HG03060 (cell line): ENCODE measurements at regions not wholly inside any gene's neighbourhood (a gene's known extent, or its start where the extent isn't known, plus 50 kb on each side); places are given as distances from the start of the nearest gene placed in this dataset.

Experiments used
- ATAC-seq: cut with Tn5 transposase; IDR thresholded peaks from one replicate; pipeline ENCODE4 v1.9.1; 2021; ENCODE audit warnings: low read depth, moderate number of reproducible peaks; ENCODE audit not compliant: unreplicated experiment

DNA sequence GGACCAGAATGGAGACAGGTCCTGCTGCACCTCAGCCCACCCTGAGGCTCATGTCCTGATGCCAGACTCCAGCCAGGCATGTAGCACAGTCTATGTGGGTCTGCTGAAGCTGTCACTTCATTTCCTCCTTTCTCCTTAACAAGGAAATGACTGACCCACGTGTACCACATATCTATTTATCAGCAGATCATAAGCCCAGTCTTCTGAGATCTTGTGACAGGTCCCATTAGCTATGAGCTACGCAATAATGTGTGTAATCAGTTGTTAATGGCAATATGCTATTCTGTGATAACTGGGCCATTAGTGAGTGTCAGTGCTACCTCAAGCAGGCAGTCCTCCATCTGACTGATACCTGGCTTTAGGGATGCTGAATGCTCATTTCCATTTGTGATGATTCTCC, 615.3 kb downstream of the BCL11A start:
- no peak for ATAC-seq

DNA sequence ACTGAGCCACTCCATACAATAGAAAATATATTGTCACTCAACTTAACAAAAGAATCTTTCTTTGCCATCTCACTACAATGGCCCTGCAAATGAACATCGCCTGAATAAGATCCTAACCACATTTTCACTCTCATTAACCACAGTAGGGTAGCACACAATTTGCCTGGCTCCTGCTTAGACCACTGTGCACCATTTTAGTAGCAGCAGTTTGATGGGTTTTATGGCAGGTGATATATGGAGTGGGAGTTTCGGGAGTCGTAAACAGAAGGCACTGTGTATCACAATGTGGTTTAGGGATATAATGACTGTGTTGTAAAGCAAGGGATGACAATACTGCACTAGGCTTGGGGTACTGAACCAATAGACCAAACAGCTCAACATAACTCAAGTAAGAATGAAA, 617.4 kb downstream of the BCL11A start:
- ATAC-seq: no peak

DNA sequence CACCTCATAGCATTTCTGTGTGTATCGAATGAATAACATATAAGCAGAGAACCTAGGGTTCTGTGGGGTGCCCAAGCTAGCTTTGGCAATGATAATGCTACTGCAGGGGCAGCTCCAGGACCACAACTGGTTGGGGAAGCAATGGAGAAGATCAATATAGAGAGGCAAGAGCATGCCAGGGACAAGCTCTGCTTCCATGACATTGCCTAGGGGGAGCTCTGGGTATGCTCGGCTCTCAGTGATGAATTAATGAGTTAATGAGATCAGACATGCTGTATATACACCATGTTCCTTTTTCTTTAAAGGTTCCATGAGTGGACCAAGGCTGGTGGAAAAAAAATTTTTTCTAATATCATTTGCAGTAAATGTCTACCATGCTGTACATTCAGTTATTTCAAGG, 618.4 kb downstream of the BCL11A start:
- ATAC-seq: no peak

DNA sequence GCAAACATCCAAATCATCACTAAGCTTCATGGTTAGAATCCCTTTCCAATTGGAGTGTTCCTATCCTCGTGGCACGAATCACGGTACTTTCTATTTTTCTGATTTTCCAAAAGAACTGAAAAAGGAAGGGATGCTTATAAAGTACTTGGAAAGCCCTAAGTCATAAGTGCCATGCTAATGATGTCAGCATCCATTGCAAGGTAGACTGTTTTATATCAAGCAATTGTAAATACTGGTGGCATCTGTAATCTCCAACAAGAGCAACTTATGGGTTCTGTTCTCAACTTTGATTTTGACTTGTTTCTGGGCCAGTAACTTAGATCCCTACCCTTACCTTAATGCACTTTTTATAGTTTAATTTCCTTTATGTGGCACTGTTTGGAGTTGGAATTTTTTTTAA, 619.5 kb downstream of the BCL11A start:
- ATAC-seq: no peak

DNA sequence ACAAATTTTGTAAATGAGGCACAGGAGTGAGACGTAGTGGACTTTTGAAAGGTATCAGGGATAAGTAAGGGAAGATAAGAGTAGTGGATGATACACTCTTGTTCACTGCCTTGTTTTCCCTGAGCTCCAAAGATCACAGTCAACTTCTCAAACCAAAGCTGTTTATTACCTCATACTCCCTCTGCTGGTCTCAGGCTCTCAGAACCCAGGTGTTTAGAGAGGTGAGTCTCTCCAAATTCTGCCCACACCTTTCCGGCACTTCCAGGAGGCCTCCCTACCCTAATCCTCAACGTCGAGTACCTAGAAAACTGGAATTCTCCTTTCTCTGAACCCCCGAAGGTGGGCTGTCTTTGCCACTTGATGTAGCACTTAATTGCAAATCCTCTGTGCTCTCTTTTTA, 621.1 kb downstream of the BCL11A start:
- no peak for ATAC-seq

DNA sequence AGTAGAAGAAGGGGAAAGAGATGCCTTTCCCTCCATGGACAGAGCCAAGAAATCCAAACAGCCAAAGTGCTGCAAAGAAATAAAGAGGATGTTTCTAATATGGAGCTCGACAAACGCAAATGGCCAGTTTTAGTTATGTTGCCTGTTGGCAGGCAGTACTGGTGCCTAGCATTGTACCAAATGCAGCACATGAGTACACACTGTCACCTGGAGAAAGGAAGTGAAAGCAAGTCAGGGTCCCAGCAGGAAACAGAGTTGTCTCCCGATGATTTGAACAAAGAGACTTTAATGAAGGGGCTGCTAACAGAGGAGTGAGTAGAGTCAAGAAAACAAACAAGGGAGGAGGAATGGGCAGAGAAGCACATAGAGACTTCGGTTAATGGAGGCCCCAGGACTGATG, 623.0 kb downstream of the BCL11A start:
- no peak for ATAC-seq

DNA sequence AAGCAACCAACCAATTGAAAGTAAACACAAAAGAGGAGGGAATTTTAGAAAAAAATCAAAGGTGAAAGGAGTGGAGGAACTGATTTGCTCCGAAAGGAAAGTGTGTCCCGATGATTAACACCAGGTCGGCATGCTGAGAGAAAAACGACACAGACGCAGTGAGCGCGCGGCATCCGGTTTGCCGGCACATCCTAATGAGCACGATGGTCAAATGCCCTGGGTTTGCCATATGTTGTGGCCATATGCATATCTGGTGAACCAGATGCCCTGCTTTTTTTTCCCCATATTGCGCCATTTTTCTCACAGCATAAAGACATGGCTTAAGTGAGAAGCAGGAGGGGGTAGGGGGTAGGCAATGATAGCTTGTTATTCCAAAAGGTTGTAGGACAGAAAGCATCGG, 626.7 kb downstream of the BCL11A start:
- ATAC-seq: no peak

DNA sequence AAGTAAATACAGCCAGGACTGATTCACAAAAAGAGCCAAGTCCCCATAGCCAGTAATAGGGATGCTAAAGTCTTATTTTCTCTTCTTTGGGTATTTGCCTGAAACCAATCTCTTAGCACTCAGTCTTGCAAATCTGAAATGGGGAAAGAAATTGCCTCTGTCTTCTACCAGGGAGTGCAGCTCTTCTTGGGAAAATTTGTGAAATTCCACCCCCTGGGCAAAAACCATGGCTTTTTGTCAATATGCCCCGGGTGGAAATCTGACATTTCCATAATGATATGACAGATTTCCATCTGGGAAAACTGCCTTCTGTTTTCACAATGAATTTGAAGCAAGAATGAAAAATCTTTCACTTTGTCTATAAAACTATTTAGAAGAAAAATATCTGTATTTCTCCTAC, 628.1 kb downstream of the BCL11A start:
- no peak for ATAC-seq

DNA sequence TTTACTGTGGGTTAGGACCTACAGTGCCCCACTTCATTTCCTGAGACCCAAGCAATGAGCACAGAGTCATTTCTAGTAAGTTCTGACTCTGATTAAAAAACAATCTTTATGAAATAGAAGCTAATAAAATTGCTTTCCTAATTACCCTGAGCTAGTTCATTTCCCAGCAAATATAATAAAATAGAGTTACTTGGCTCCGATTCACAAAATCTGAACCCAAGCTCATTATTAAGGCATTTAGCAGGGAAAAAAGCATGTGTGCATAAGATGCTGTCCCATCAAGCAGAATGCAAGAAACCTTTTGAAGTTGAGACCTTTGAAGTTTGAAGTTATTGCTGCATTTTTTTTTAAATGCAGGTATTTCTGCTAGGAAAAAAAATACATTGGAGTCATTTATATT, 629.1 kb downstream of the BCL11A start:
- no peak for ATAC-seq

DNA sequence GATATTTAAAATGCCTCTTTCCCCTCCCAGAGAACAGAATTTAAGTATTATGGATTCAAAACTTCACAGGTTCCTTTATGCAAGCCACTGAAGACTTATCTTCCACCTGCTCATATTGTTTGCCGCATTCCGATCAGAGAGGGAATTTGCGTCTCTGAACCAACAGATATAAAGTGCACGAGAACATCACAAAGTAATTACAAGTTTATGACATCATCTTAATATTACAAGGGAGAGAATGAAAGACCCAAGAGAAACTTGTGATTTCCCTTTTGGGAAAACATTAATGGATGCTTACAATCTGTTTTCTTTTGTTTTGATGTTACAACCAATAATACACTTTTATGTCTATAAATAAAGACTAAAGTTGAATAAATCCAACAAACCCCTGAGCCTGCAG, 631.0 kb downstream of the BCL11A start:
- no peak for ATAC-seq

DNA sequence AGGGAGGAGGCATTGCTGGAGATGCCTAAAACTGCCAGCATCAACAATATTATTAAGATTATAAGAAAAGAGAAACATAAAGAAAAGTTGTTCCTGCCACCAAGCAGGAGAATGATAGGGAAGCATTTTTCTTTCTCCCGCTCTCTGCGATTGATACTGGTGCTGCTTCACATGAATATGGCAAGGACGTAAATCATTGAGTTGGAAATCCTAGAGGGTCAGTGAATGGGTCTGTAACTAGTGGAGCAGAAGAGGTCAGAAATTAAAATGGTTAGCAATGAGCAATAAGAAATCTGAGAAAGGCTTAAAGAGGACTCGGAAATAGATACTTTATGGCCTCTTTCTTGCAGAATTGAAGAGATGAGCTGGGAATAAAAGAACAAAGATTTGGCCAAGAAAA, 631.7 kb downstream of the BCL11A start:
- ATAC-seq: no peak

DNA sequence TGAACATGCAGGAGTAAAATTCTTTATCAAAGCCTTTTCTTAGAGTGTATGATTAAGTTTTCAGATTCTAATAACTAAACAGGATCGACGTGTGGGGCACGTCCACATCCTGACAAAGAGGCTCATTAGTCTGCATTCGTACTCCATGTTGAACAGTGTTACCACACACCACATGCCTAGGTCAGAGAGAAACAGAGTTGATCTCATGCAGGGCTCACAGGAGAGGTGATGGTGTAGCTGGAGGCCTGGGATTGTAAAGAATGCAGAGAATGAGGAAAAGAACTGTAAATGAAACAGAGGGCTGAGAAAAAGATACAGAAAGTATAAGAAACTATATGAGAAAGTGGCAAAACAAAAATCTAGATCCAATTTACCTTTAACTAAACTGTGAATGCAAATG, 632.5 kb downstream of the BCL11A start:
- ATAC-seq: no peak

DNA sequence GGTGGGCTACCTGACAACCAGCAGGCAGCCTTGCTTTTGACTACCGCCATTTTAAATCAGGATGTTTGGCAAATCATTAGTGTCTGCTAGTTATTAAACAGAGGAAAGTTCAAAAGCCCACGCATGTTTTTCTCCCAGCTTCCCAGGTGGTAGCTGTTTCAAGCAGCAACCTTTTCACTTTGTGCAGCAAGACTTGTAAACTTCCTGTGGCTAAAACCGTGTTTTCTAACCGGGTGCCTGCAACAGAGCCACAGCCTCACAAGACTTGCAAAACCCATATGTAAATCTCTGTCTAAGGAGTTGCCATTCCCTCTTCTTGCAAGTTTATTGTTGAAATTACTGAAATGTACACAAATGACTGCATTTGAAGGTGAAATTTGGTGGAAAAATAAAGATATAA, 633.1 kb downstream of the BCL11A start:
- no peak for ATAC-seq

DNA sequence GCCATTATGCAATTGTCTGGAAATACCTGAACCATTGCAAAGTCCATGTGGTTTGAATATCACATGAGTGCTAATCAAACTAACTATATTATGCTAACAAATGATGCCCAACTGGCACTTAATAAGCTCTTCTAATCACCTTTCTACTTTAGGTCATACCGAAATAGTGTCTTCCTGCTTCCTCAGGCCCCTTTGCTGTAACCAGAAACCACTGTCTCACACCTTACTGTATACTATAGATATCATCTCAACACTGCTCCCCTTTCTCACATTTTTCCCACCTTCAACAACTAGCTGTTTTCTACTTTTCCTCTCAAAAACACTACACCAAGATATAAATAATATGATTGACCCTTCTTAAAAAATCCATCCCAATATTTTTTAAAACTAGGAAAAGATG, 633.9 kb downstream of the BCL11A start:
- no peak for ATAC-seq

DNA sequence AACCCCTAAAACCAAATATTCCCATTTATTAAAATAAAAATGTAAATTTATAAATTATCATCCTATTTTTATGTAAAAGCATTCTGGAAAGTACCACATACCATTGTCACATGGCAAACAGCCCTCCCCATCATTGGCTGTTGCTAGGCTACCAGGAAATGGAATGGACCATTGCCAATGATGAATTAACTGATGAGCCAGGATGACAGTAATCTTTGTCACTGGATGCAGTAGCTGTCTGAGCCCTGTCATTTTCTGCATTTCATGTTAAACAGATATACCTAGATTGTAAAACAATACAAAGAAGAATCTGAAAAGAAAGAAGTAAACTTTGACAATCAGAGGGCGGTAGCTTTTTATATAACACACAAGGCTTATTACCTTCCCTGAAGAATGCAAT, 641.4 kb downstream of the BCL11A start:
- no peak for ATAC-seq

DNA sequence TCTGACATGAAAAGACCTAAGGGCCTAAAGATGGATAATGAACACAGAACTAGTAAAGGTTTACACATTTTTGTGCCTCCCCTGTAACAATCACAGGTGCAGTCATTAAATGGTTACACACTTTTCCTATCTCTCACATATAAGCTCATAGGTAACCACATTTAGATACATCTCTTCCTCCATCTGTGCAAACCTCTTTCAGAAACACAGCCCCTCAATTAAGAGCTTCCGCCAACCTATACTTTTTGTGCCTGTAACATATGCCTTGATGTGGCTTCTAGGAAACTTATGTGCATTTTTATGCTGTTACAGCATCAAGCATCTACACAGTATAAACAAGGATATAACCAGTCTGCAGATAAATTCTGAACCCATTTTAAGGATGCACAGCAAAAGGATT, 643.3 kb downstream of the BCL11A start:
- no peak for ATAC-seq

DNA sequence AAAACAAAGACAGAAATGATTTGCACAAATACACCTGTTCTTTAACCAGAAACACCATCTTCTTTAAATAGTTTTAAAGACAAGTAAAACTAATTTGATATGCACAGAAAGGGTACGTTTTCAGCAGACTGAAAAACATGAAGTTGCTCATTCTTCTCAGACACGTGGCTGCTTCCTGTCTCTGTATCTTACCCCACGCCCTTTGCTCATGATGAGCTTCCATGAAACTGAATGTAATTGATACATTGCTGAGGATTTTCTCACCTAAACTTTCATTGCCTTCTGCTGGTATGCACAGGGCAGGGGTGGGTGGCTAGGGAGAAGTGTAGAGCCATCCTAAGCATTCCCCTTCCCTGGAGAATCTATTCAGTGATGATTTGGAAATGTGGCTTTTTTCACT, 644.3 kb downstream of the BCL11A start:
- ATAC-seq: no peak

DNA sequence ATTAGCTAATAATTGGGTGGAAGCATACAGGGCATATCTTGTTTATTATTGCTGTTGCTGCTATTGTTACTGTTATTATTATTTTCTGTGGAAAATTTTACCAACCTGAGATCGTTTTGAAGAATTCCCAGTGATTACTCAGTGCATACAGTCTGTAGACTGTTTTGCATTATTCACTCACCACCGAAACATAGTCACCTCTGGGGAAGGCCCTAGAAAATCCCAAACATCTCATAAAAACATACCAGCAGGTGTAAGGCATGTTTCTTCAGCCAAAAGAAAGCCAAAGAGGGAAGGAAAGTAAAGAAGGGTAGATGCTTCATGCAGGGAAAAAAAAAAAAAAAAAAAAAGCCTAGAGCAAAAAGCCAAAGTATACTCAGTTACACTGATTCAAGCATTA, 647.7 kb downstream of the BCL11A start:
- no peak for ATAC-seq

DNA sequence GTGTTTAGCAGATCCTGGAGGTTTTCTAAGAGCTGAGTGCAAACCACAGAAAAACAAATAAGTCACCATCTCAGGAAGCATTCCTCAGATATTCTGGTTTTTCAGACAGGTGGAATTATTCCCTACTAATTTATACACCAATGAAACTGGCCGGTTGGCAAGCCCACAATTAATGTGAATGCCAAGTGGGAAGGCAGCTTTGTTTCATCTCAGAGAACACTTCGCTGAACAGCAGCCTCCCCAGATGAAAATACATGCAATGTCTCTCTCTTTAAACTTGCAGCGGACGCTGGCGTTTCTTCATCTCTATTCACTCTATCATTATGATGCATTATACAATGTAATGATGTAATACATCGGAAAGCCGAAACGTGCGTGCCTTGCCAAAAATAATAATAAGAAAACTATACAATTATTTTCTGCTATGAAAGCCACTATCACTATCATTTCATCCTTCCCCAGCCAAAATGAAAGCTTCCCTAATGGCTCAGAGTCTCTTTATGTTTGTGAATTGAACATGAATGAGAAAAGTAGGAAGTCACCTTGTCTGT, 649.4 kb downstream of the BCL11A start:
- no peak for ATAC-seq

DNA sequence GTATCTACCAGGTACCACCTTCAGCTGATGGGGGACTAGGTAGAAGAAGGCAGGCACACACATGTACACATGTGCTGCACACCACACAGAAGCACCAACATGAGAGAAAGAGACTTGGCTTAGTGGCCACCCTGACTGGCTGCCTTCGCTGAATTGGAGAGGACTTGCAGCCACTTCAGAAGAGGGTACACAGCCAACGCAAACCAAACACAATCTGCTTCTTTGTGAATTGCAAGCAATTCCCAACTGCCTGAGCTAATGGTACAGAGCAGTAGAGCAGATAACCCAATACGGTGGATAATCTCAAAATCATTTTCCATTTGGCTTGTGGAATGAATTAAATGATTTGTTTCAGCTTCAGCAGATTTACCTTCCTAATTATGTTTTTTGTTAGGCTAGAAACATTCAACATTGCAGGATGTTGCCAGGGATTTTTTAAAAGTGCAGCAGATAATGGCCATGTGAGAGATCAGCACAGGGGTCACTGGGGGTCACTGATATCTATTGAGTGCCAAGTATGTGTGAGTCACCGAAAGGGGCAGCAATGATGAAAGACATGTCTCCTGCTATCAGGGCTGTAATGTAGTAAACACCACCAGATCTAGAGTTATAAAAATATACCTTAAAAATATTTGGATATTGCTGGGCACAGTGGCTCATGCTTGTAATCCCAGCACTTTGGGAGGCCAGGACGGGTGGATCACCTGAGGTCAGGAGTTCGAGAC, 652.6 kb downstream of the BCL11A start:
- no peak for ATAC-seq

DNA sequence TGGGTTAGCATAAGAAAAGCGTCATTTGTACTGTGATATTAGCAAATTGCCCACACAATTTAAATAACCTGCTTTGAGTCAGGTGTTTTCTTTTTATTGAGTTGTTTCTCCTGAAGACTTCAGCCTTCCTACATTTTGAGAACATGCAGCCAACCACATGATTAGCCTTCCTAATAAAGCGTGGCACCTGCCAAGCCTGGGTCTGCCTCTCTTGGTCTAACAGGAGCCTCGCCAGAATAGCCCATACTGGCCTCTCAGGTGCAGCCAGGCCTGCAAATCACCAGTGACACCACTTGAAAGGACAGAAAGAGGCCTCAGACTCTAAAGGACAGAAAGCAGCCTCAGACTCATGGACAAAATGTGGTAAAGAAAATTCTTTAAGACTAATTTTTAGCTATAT, 653.8 kb downstream of the BCL11A start:
- ATAC-seq: no peak

DNA sequence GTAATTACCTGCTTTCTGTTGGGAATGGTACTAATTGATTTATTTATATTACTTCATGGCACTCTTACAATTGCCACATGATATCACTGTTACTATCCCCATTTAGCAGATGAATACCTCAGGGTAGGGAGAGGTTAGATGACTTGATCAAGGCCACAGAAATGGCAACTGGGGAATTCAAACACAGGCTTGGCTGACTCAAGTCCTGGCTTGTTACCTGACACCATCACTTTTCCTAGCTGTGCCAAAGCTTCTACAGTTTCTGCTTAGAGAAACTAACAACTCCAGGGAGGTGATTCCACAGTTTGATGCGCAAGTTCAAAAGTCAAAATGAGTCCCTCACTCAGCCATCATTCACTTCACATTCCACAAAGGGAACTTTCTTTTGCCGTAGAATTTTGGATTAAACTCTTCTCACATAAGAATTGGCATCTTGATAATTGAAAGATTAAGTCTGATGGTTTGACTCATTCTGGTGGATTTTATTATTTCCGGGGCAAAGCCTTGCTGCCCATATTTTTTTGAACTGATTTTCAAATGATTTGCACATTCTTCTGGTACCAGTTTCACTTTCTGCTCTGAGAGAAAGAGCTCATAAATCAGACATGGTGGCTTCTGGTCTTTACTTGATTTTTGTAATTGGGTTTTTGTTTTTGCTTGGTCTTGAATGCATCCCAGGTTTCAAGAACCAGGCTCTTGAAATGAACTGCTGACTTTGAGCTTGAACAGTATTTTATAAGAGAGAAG, 656.8 kb downstream of the BCL11A start:
- no peak for ATAC-seq
